Mesenteric fat pad (tissue), 1 donor: ENCODE measurements at regions not wholly inside any gene's neighbourhood (a gene's known extent, or its start where the extent isn't known, plus 50 kb on each side); places are given as distances from the start of the nearest gene placed in this dataset.
"Not testable (repeated sequence)": the region's sequence is repeated elsewhere in the genome, so short reads cannot be mapped to it uniquely, and the experiment has no call there.

Source experiments
- DNase-seq: peaks from one replicate; pipeline ENCODE4 v3.0.0-alpha.2; 2020; ENCODE audit warnings: low spot score
- donor health status: DM: yes; HTN: yes; CAD: no.

DNA sequence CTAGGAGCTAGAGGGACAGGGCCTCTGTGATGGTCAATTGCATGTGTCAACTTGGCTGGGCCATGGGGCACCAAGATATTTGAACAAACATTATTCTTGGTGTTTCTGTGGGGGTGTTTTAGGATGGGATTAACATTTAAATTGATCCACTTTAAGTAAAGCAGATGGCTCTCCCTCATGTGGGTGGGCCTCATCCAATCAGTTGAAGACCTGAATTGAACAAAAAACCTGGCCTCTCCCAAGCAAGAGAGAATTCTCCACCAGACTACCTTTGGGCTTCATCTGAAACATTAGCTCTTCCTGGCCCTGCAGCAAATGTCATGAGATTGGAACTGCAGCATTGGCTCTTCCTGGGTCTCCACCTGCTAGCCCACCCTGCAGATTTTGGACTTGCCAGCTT, 207.1 kb upstream of the ATP6AP2 start:
- no peak for DNase-seq

DNA sequence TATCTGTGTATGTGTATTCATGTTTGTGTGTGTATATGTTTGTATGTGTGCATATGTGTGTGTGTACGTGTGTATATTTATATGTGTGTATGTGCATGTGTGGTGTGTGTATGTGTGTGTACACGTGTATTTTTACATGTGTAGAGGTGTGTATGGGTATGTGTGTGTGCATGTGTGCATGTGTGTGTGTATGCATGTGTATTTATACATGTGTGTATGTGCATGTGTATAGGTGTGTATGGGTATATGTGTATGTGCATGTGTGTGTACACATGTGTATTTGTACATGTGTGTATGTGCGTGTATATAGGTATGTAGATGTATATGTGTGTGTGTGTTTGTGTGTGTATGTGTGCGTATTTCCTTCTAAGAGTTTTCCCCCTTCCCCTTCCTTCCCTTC, 207.7 kb upstream of the ATP6AP2 start:
- DNase-seq = no peak

DNA sequence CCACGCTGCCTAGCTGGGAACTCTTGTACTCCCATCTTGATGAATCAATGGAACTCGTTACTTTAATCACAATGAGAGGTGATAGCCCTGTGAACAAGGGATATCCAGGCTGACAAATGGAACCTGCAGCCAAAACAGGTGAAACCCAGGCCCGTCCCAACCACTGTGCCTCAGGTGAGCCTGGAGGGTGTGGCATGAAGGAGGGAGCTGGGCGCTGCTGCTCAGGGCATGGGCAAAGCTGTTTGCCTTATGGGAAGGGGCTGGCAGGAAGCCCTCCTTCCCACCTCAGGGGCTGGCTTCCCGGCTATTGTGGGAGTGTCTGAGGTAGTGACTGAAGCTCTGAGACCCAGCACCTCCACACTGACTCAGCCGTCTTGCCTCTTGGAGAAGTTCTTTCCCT, 209.4 kb upstream of the ATP6AP2 start:
- DNase-seq = no peak

DNA sequence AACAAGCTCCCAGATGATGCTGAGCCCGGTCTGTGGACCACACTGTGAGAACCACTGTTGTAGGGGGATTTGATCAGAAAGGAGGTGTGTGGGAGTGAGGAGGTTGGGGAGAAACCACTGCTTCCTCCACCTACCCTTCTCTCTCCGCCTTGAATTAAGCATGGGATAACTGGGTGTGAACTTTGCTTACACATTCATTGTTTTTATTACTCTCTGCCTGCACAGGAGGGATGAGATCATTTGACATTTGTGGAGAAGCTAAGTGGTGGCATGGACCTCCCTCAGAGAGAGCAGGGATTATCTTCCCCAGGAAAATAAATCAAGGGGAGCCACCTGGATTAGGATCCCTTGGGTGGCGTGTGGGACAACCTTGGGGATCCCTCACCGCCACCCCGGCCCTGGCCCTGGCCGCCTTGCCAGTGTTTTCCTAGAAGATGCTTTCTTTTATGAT, 212.1 kb upstream of the ATP6AP2 start:
- no peak for DNase-seq

DNA sequence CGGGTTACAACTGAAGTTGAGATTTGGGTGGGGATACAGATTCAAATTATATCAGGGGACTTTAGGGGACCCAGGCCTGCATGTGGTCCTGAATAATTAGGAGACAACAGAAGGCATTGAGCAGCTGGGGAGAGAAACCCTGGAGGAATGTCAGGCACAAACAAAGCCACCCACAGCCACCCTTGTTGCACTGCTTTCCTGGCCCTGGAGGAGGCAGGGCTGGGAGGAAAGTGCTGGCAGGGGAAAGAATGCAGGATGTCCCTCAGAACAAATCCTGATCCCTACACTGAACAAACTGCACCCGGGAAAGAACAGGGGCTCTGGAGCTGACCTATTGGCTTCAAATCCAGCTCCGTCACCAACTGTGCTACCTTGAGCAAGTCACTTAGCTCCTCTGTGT, 214.1 kb upstream of the ATP6AP2 start:
- DNase-seq = no peak

DNA sequence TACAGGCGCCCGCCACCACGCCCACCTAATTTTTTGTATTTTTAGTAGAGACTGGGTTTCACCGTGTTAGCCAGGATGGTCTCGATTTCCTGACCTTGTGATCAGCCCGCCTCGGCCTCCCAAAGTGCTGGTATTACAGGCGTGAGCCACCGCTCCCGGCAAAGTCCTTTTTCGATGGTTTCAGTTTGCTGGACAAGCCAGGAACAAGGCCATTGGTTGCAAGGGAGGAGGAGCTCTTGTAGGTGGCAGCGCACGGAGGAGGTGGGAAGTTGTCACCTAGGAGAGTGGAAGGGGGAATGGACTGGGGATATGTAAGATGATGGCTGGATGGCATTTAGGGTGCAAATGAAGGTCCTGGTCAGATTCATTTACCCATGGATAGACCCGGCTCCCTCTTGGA, 218.5 kb upstream of the ATP6AP2 start:
- DNase-seq = not testable (repeated sequence)

DNA sequence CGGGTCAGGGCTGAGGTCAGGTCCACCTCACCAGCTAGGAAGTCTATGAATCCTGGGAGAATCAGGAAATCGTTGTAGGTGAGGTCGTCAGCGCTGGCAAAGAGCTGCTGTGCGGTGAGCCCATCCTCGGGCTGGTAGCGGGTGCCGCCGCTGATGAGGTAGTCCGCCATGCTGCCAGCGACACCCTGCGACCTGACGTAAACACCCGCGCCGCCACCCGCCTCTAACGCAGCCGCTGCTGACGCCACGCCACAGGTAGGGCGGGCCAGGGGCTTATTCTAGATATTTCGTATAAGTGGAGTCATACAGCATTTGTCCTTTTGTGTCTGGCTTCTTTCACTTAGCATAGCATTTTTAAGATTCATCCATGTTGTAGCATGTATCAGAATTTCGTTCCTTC, 220.2 kb upstream of the ATP6AP2 start:
- no peak for DNase-seq

DNA sequence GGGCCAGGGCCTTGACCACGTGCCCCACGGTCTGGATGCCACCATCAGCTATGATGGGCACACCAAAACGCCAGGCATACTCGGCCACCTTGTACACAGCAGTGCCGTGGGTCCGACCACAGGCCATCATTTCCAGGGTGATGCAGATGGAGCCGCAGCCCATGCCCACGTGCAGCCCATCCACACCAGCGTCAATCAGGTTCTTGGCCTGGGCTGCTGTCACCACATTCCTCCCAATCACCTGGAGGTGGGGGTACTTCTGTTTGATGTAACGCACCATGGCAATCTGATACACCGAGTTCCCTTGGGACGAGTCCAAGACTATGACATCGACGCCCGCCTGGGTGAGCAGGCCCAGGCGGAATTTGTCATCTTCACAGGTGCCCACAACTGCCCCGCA, 221.2 kb upstream of the ATP6AP2 start:
- no peak for DNase-seq

DNA sequence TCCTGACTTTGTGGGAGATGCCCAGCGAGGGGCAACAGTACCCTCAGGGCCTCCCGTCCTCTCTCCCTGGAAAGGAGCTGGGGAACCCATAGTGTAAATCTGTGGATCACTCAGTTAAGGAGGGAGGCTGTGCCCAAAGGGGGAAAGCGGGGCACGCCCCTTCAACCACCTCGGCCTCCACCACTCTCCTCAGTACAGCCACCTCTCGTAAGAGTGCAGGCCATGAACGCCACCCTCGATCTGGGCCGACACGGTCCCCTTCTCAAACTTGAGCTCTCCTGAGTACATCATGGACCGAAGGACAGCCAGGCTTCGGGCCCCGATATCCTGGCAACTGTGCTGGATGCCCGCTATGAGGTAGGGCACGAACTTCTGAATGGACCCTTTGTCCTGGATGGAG, 221.8 kb upstream of the ATP6AP2 start:
- DNase-seq = no peak

DNA sequence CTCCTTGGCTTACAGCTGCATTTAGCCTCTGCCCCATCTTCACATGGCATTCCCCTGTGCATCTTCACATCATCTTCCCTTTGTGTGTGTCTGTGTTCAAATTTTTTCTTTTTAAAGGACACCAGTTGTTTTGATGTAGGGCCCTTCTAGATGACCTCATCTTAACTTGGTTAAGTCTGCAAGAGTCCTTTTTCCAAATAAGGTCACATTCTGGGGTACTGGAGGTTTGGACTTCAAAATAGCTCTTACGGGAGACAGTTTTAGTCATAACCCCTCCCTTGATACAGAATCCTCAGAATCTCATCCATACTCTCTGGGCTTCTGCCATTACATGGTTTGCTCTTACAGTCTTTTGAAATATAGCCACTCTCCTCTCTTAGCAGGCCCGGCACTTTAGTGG, 231.5 kb upstream of the ATP6AP2 start:
- DNase-seq = no peak

DNA sequence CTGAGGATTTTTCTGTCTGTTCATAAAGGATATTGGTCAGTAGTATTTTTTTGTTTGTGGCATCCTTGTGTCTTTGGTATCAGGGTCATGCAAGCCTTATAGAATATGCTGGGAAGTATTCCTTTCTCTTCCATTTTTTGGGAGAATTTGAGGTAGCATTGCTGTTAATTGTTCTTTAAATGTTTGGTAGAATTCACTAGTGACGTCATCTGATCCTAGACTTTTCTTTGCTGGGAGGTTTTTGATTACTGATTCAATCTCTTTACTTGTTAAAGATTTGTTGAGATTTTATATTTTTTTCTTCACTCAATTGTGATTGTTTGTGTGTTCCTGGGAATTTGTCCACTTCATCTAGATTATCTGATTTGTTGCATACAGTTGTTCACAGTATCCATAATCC, 234.4 kb upstream of the ATP6AP2 start:
- DNase-seq = no peak

DNA sequence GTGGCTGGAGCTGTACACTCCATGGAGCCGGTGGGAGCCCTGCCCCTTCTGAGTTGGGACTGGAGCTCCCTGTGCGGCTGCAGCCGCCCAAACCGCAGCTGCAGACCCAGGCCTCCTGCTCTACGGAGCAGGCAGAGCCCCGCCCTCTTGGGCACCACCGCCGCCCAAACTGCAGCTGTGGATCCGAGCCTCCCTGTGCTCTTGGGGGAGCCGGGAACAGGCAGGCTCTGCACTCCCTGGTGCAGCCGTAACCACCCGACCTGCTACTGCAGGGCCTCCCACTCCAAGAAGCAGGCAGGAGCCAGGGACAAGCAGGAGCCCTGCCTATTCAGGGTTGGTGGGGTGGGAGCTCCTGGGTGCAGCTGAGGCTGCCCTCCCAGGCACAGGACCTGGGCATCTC, 237.5 kb upstream of the ATP6AP2 start:
- no peak for DNase-seq

DNA sequence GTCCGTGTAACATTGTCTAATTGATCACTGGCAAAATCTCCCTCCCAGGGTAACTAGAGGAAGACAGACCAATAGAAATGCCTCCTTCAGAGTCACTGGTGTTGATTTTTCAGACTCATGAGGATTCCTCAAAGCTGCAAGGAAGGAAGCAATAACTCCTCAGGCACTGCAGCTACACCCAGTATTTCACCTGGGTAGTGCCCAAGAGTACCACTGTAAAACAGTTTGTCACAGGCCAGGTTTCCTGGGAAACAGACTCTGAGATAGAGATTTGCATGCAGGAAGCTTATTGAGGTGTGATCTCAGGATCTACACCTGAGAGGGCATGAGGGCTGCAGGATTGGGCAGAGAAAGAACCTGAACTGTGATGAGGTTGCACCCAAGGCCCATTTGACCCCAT, 240.7 kb upstream of the ATP6AP2 start:
- DNase-seq = no peak

DNA sequence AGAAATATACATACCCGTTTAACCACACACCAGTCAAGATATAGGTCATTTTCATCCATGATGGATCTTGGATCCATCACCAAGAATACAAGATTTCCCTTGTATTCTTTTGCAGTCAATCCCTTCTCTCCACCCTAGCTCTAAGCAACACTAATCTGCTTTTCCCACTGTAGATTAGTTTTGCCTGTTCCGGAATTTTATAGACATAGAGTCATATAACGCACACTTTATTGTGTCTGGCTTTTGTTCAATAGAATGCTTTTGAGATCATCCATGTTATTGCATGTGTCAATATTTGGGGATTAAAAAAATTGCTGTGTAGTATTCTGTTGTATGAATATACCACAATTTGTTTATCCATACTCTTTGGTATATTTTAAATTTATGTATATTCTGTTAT, 235.6 kb upstream of the BCOR start:
- DNase-seq = no peak

DNA sequence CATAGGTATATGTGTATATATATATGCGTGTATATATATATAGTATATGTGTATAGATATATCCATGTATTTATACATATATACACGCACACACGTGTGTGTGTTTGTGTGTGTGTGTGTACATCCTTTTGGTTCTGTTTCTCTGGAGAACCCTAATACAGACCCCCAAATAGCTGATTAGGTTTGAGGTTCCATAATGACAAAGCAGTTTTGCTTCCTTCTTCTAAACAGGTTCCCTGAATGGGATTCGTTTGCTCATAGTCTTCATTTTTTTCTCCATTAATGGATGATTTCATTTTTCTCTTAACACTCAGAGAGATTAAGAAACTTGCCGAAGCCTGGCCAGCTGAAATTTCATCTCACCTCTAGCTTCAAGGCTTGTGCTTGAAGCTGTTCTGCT, 234.0 kb upstream of the BCOR start:
- no peak for DNase-seq

DNA sequence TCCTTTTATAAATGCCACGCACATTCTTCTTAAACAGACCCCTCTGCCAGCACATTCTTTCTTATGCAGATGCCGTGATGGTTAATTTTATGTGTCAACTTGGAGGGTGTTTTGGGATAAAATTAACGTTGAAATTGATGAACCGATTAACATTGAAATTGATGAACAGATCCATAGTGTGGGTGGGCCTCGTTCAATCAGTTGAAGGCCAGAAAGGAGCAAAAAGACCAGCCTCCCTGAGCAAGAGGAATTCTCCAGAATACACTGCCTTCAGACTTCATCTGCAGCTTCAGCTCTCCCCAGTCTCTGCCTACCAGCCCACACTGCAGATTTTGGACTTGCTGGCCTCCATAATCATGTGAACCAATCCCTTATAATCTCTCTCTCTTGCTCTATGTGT, 233.6 kb upstream of the BCOR start:
- DNase-seq = no peak

DNA sequence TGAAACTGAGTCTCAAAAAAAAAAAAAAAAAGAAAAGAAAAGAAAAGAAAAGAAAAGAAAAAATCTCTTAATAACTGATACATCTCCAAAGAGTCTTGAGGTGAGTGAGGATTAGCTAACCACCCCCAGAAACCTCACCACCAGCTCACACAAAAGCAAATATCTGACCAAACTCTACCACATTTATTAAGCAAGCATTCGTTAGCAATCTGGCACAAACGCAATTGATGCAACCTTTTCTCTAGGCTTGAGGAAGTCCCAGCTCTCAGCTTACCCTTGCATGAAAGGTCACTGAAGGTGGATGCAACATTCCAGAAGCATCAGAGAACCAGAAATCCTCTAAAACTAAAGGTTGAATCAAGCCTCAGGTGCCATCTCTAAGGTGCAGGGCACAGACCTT, 231.9 kb upstream of the BCOR start:
- DNase-seq = no peak

DNA sequence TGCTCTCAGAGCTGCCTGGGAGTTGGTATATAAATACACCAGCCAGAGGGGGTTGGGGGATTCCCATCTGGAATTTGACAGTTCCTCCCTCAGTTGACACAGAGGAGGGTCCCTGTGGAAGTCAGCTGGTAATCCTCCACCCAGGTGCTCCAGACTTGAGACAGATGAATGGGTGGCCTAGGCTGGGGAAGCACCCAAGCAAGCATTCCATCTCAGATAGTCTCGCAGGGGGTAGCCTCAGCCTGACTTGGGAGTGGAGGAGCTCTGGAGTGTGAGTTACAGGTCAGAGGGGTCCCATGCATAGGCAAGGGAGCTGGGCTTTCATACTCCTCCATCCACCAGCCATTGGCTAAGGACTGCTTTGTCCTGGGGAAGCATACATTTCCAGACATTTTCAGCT, 229.3 kb upstream of the BCOR start:
- DNase-seq = peak; percentile 33

DNA sequence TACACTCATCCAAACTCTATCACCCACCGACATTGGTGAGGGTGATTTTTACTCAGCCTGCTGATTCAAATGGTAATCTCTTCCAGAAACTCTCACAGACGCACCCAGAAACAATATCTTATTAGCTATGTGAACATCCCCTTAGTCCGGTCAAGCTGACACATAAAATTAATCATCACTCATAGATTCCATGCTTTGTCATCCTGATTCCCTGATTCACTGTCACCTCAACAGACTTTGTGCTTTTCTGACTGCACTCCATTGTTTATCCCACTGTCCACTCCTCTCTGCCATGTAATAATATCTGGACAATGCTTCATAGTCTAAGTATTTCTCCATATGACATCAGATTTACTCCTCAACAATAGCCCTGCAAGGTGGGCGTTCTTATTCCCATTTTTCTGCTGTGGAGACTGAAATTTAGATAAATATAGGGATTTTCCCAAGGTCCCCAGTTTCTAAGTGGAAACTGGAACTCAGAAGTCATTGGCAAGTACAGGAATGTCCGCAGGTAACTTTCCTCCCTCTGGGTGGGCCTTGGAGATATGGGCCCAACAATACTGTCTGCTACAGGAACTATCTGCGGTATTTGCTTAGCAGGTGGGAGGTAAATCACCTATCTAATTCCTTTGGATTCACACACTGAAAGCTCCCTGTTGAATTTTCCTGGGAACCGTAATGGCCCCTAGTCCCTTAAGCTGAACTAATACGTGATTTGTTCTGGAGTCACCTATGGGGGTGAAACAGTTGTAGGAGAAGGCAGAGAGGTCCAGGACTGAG, 228.6 kb upstream of the BCOR start:
- peak; percentile 28 for DNase-seq

DNA sequence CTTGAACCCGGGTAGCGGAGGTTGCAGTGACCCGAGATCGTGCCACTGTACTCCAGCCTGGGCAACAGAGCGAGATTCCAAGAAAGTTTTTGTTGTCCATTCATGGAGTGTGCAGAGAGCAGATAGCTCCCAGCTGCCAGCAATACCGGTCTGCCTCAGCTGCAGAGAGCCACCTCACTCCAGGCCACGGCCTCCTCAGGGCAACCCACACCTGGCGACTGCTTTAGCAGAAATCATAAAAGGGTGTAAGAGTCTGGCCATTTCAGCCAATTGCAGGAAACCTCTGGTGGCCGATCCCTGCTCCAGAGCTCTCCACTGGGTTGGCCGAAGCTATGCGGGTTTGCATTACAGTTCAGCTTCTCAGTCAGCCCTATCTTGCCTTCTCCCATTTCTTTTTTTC, 227.4 kb upstream of the BCOR start:
- DNase-seq = peak; percentile 67

DNA sequence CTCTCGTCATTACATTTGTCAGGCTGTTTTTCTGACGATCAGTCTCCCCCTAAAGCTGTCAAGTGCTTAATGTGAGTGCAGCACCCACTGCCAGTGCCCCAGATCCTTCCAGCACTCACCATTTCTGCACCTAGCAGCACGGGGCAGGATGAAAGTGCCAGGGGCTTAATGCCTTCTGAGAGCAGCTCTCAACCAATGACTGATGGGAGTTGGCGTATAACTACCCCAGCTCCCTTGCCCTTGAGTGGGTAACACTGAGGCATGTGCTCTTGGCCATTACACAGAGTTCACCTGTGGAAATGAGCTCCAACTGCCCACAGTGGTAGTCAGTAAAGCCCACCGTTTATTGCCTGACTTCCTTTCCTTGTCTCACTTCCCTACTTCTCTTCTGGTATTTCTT, 226.2 kb upstream of the BCOR start:
- peak; percentile 53 for DNase-seq

DNA sequence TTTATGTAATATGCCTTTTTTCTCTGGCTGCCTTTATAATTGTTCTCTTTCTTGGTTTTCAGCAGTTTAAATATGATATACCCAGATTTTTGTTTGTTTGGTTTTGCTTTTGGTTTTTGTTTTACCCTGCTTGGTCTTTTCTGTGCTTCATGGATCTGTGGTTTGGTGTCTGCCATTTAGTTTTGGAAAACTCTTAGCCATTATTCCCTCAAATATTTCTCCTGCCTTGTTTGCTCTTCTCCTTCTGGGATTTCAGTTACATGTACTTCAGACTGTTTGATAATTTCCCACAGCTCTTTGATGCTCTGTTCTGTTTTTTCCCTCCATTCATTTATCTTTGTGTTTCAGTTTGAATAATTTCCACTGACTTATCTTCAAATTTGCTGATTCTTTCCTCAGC, 223.1 kb upstream of the BCOR start:
- no peak for DNase-seq

DNA sequence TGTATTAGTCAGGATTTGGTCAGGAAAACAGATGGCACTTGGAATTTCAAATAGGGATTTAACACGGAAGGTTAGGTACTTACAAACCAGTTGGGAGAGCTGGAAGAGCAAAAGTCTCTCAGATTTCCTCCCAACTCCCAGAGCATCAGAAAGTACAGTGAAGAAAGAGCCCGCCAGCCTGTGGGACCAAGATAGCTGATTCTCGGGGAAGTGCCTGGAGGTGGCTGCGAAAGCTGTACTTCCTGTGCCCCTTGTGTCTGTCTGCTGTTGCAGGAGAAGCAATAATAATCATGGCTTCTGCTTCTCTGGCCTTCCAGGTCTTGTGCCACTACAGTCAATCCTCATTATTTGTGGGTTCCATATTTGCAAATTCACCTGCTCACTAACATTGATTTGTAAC, 221.0 kb upstream of the BCOR start:
- DNase-seq = peak; percentile 20

DNA sequence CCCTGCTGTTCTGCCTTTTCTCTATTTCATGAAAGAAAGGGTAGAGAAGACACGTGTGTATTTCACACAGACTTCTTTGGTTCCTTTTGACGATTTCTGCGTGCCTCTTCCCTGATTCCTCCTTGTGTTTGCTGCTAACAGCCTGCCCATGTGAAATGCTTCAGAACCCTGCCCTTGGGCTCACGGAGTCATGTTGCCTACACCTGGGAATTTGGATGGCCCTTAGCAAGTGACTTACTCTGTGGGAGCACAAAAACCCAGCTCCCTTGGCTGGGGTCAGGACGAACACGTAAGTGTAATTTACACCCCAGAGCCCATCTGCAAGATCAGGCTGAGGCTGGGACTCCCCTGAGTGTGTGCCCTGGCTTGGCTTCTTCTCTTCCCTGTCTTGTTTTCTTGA, 220.3 kb upstream of the BCOR start:
- peak; percentile 67 for DNase-seq
